Gastroesophageal sphincter (tissue), 3 donors: ENCODE measurements at regions not wholly inside any gene's neighbourhood (a gene's known extent, or its start where the extent isn't known, plus 50 kb on each side); places are given as distances from the start of the nearest gene placed in this dataset.
"Not testable (repeated sequence)": the region's sequence is repeated elsewhere in the genome, so short reads cannot be mapped to it uniquely, and the experiment has no call there.

ENCODE experiments used
- EP300 ChIP-seq: sonication (generic); formaldehyde crosslinking; IDR thresholded peaks from one replicate; pipeline ENCODE4 v1.6.1; 2017; ENCODE audit warnings: antibody characterized with exemption, mild to moderate bottlenecking
- POLR2A ChIP-seq, 2 donors: fragments of 450-650 bp; IDR thresholded peaks; one replicate each; pipeline ENCODE4 v1.6.1; 2017; ENCODE audit warnings: antibody characterized with exemption in 2 of 2, mild to moderate bottlenecking in 2 of 2, moderate library complexity in 1 of 2
- POLR2AphosphoS5 ChIP-seq: sonication (generic); formaldehyde crosslinking; IDR thresholded peaks from one replicate; pipeline ENCODE4 v1.6.1; 2017; ENCODE audit warnings: antibody characterized with exemption
- TF ChIP-seq, protein P1 (sequence below), 4 experiments: fragments of 200-600 bp in 2 of 4; fragments of 450-650 bp in 2 of 4; sonication (generic) in 1 of 4; IDR thresholded peaks; one replicate each; pipeline ENCODE4 v1.5.1; 2017 to 2019; ENCODE audit warnings: antibody characterized with exemption in 4 of 4, mild to moderate bottlenecking in 2 of 4, moderate library complexity in 2 of 4

DNA sequence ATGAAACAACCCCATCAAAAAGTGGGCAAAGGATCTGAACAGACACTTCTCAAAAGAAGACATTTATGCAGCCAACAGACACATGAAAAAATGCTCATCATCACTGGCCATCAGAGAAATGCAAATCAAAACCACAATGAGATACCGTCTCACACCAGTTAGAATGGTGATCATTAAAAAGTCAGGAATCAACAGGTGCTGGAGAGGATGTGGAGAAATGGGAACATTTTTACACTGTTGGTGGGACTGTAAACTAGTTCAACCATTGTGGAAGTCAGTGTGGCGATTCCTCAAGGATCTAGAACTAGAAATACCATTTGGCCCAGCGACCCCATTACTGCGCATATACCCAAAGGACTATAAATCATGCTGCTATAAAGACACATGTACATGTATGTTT is 179.1 kb downstream of the LRRC70 start:
- TF ChIP-seq POLR2AphosphoS5; EP300; POLR2A (IDR thresholded peaks at IDR 0.05): not testable (repeated sequence)
- TF ChIP-seq, protein P1, sequence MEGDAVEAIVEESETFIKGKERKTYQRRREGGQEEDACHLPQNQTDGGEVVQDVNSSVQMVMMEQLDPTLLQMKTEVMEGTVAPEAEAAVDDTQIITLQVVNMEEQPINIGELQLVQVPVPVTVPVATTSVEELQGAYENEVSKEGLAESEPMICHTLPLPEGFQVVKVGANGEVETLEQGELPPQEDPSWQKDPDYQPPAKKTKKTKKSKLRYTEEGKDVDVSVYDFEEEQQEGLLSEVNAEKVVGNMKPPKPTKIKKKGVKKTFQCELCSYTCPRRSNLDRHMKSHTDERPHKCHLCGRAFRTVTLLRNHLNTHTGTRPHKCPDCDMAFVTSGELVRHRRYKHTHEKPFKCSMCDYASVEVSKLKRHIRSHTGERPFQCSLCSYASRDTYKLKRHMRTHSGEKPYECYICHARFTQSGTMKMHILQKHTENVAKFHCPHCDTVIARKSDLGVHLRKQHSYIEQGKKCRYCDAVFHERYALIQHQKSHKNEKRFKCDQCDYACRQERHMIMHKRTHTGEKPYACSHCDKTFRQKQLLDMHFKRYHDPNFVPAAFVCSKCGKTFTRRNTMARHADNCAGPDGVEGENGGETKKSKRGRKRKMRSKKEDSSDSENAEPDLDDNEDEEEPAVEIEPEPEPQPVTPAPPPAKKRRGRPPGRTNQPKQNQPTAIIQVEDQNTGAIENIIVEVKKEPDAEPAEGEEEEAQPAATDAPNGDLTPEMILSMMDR (IDR thresholded peaks at IDR 0.05) = not testable (repeated sequence)
